ENCODE measurements at regions not wholly inside any gene's neighbourhood (a gene's known extent, or its start where the extent isn't known, plus 50 kb on each side); places are given as distances from the start of the nearest gene placed in this dataset.

DNA sequence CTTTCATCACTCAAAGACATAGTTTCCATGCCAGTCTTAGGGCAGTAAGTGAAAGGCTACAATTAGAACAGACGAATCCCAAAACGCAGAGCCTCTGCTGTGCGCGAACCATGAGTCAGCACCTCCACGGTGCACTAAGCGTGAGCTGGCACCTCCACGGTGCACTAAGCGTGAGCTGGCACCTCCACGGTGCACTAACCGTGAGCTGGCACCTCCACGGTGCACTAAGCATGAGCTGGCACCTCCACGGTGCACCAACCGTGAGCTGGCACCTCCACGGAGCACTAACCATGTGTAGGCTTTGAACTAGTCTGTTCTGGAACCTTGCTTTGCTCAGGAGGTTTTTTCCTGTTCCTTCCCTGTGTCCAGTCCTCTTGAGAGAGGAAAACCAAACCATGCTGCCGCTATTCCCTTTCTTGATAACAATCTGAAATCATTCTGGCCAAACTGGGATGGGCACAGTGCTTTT is 120.6 kb downstream of the IRS2 start:
- H4K12ac ChIP-seq (ENCODE audit: low read depth, low read length): no peak overlapping the region
- no peaks in the 10 kb centered on the region for H3K27me3 ChIP-seq (ENCODE audit: insufficient read depth, low read length)
- no peak overlapping the region for H2BK120ac ChIP-seq (ENCODE audit: insufficient read depth, low read length, poor library complexity)
- no peak overlapping the region for H4K91ac ChIP-seq (ENCODE audit: low read depth, low read length)
- peaks cover 1% of the 10 kb centered on the region for H3K9me3 ChIP-seq (ENCODE audit: insufficient read depth, low read depth, low read length)
- peaks cover 2% of the 10 kb centered on the region for H3K79me2 ChIP-seq (ENCODE audit: control insufficient read depth, insufficient read depth, low read length, poor library complexity)
- H3K27ac ChIP-seq (ENCODE audit: low read depth, low read length): no peak overlapping the region
- no peak overlapping the region for H3K18ac ChIP-seq (ENCODE audit: low read length)
- no peaks in the 10 kb centered on the region for H3K36me3 ChIP-seq (ENCODE audit: control insufficient read depth in 1 of 2, insufficient read depth in 2 of 2, low read length in 2 of 2)
- H2BK5ac ChIP-seq (ENCODE audit: low read depth, low read length, poor library complexity): no peak overlapping the region
- no peak overlapping the region for H3K14ac ChIP-seq (ENCODE audit: low read length)
- no peak overlapping the region for H2BK12ac ChIP-seq (ENCODE audit: low read length)
- no peak for DNase-seq
- H4K8ac ChIP-seq (ENCODE audit: low read depth, low read length): no peak overlapping the region
- no peak overlapping the region for H3K23ac ChIP-seq (ENCODE audit: low read length)
- peaks cover 0 to 3% of the 10 kb centered on the region in 2 experiments for H3K4me1 ChIP-seq (ENCODE audit: control insufficient read depth in 1 of 2, insufficient read depth in 2 of 2, low read length in 2 of 2)
- no peak overlapping the region for H2AFZ ChIP-seq (ENCODE audit: insufficient read depth, low read length, poor library complexity)
- H3K79me1 ChIP-seq (ENCODE audit: low read length): no peaks in the 10 kb centered on the region
- no CpG with 5 or more reads among the region's 15 CpGs for WGBS (ENCODE audit: extremely low coverage, insufficient coverage, insufficient read length)
- no peak overlapping the region for H2AK5ac ChIP-seq (ENCODE audit: low read length)
- H3K9ac ChIP-seq (ENCODE audit: low read length): no peak overlapping the region
- no peak overlapping the region for H3K4ac ChIP-seq (ENCODE audit: low read depth, low read length)
- no peak overlapping the region for H3K4me2 ChIP-seq (ENCODE audit: low read length)
- H3K4me3 ChIP-seq (ENCODE audit: low read depth, low read length): no peak overlapping the region

GRCh38 chr13:109665240-109665639 is 121.1 kb downstream of the IRS2 start:
- Histone ChIP-seq H3K18ac (ENCODE audit: low read length) (no peak overlapping the region), H2BK5ac (ENCODE audit: low read depth, low read length, poor library complexity) (no peak overlapping the region), H2AK5ac (ENCODE audit: low read length) (no peak overlapping the region), H3K23ac (ENCODE audit: low read length) (no peak overlapping the region), H3K36me3 (ENCODE audit: control insufficient read depth in 1 of 2, insufficient read depth in 2 of 2, low read length in 2 of 2) (no peaks in the 10 kb centered on the region), H3K79me2 (ENCODE audit: control insufficient read depth, insufficient read depth, low read length, poor library complexity) (peaks cover 2% of the 10 kb centered on the region), H3K9me3 (ENCODE audit: insufficient read depth, low read depth, low read length) (peaks cover 1% of the 10 kb centered on the region), H2AFZ (ENCODE audit: insufficient read depth, low read length, poor library complexity) (no peak overlapping the region), H2BK12ac (ENCODE audit: low read length) (no peak overlapping the region), H4K8ac (ENCODE audit: low read depth, low read length) (no peak overlapping the region), H3K9ac (ENCODE audit: low read length) (no peak overlapping the region), H3K27ac (ENCODE audit: low read depth, low read length) (no peak overlapping the region), H3K4me2 (ENCODE audit: low read length) (no peak overlapping the region), H3K79me1 (ENCODE audit: low read length) (no peaks in the 10 kb centered on the region), H3K14ac (ENCODE audit: low read length) (no peak overlapping the region), H3K4me3 (ENCODE audit: low read depth, low read length) (no peak overlapping the region), H3K4ac (ENCODE audit: low read depth, low read length) (no peak overlapping the region), H3K4me1 (ENCODE audit: control insufficient read depth in 1 of 2, insufficient read depth in 2 of 2, low read length in 2 of 2) (peaks cover 0 to 3% of the 10 kb centered on the region in 2 experiments), H4K91ac (ENCODE audit: low read depth, low read length) (no peak overlapping the region), H4K12ac (ENCODE audit: low read depth, low read length) (no peak overlapping the region), H2BK120ac (ENCODE audit: insufficient read depth, low read length, poor library complexity) (no peak overlapping the region), H3K27me3 (ENCODE audit: insufficient read depth, low read length) (no peaks in the 10 kb centered on the region)
- no CpG with 5 or more reads among the region's 8 CpGs for WGBS (ENCODE audit: extremely low coverage, insufficient coverage, insufficient read length)
- DNase-seq: no peak

DNA sequence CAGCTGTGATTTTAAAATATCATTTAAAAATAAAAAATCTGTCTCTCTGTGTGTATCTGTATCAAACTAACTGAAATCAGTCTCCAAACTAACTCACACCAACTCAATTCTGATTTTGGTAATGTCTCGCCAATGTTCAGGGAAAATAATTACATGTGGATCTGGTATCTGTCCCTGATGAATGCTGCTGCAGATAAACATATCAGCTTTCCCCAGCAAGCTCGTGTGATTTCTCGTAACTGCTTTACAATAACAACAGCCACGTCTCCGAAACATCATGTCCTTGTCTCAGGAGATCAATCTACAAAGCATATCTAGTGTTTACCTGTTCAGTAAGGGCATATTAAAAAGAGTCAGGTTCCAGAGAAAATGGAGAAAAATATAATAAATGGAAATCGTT is 129.0 kb downstream of the IRS2 start:
- no peaks in the 10 kb centered on the region for H3K79me2 ChIP-seq (ENCODE audit: control insufficient read depth, insufficient read depth, low read length, poor library complexity)
- H3K27me3 ChIP-seq (ENCODE audit: insufficient read depth, low read length): no peaks in the 10 kb centered on the region
- H3K79me1 ChIP-seq (ENCODE audit: low read length): no peaks in the 10 kb centered on the region
- no peak overlapping the region for H3K14ac ChIP-seq (ENCODE audit: low read length)
- no peak overlapping the region for H3K9ac ChIP-seq (ENCODE audit: low read length)
- no peak overlapping the region for H2AK5ac ChIP-seq (ENCODE audit: low read length)
- no peak overlapping the region for H2BK12ac ChIP-seq (ENCODE audit: low read length)
- H4K91ac ChIP-seq (ENCODE audit: low read depth, low read length): no peak overlapping the region
- H3K23ac ChIP-seq (ENCODE audit: low read length): no peak overlapping the region
- no peak overlapping the region for H3K27ac ChIP-seq (ENCODE audit: low read depth, low read length)
- no peak overlapping the region for H2BK120ac ChIP-seq (ENCODE audit: insufficient read depth, low read length, poor library complexity)
- no peak overlapping the region for H3K18ac ChIP-seq (ENCODE audit: low read length)
- WGBS (ENCODE audit: extremely low coverage, insufficient coverage, insufficient read length): no CpG with 5 or more reads among the region's 6 CpGs
- no peak overlapping the region for H4K8ac ChIP-seq (ENCODE audit: low read depth, low read length)
- H3K4me3 ChIP-seq (ENCODE audit: low read depth, low read length): no peak overlapping the region
- H3K9me3 ChIP-seq (ENCODE audit: insufficient read depth, low read depth, low read length): peaks cover 4% of the 10 kb centered on the region
- H3K4me2 ChIP-seq (ENCODE audit: low read length): no peak overlapping the region
- H3K4ac ChIP-seq (ENCODE audit: low read depth, low read length): no peak overlapping the region
- H2BK5ac ChIP-seq (ENCODE audit: low read depth, low read length, poor library complexity): no peak overlapping the region
- H3K4me1 ChIP-seq (ENCODE audit: control insufficient read depth in 1 of 2, insufficient read depth in 2 of 2, low read length in 2 of 2): no peaks in the 10 kb centered on the region
- no peaks in the 10 kb centered on the region for H3K36me3 ChIP-seq (ENCODE audit: control insufficient read depth in 1 of 2, insufficient read depth in 2 of 2, low read length in 2 of 2)
- H2AFZ ChIP-seq (ENCODE audit: insufficient read depth, low read length, poor library complexity): no peak overlapping the region
- no peak overlapping the region for H4K12ac ChIP-seq (ENCODE audit: low read depth, low read length)
- no peak for DNase-seq

GRCh38 chr13:109656206-109656605 is 130.2 kb downstream of the IRS2 start:
- Histone ChIP-seq H2BK120ac (ENCODE audit: insufficient read depth, low read length, poor library complexity) (no peak overlapping the region), H3K14ac (ENCODE audit: low read length) (no peak overlapping the region), H2AFZ (ENCODE audit: insufficient read depth, low read length, poor library complexity) (no peak overlapping the region), H3K9me3 (ENCODE audit: insufficient read depth, low read depth, low read length) (peaks cover 4% of the 10 kb centered on the region), H3K27me3 (ENCODE audit: insufficient read depth, low read length) (no peaks in the 10 kb centered on the region), H3K4me3 (ENCODE audit: low read depth, low read length) (no peak overlapping the region), H4K8ac (ENCODE audit: low read depth, low read length) (no peak overlapping the region), H3K9ac (ENCODE audit: low read length) (no peak overlapping the region), H3K18ac (ENCODE audit: low read length) (no peak overlapping the region), H3K4me2 (ENCODE audit: low read length) (no peak overlapping the region), H3K27ac (ENCODE audit: low read depth, low read length) (no peak overlapping the region), H3K36me3 (ENCODE audit: control insufficient read depth in 1 of 2, insufficient read depth in 2 of 2, low read length in 2 of 2) (no peaks in the 10 kb centered on the region), H3K79me1 (ENCODE audit: low read length) (no peaks in the 10 kb centered on the region), H4K12ac (ENCODE audit: low read depth, low read length) (no peak overlapping the region), H2BK12ac (ENCODE audit: low read length) (no peak overlapping the region), H3K79me2 (ENCODE audit: control insufficient read depth, insufficient read depth, low read length, poor library complexity) (no peaks in the 10 kb centered on the region), H2BK5ac (ENCODE audit: low read depth, low read length, poor library complexity) (no peak overlapping the region), H3K4ac (ENCODE audit: low read depth, low read length) (no peak overlapping the region), H4K91ac (ENCODE audit: low read depth, low read length) (no peak overlapping the region), H3K23ac (ENCODE audit: low read length) (no peak overlapping the region), H2AK5ac (ENCODE audit: low read length) (no peak overlapping the region), H3K4me1 (ENCODE audit: control insufficient read depth in 1 of 2, insufficient read depth in 2 of 2, low read length in 2 of 2) (no peaks in the 10 kb centered on the region)
- no CpG with 5 or more reads among the region's 2 CpGs for whole genome bisulfite sequencing (ENCODE audit: extremely low coverage, insufficient coverage, insufficient read length)
- DNase-seq: no peak

Data from trophoblast cell (in vitro differentiated cells and primary cell).